Prostate gland (tissue), 2 donors: ENCODE measurements at regions not wholly inside any gene's neighbourhood (a gene's known extent, or its start where the extent isn't known, plus 50 kb on each side); places are given as distances from the start of the nearest gene placed in this dataset.

Experiments used
- CTCF ChIP-seq, 4 experiments: fragments of 200-600 bp in 2 of 4; fragments of 450-650 bp in 2 of 4; sonication (generic) in 2 of 4; IDR thresholded peaks; 1 replicate in 3 of 4; 2 replicates in 1 of 4; pipeline ENCODE4 v1.5.1; 2016 to 2019; ENCODE audit warnings: antibody characterized with exemption in 4 of 4, mild to moderate bottlenecking in 2 of 4, moderate library complexity in 2 of 4
- POLR2A ChIP-seq: fragments of 450-650 bp; IDR thresholded peaks from one replicate; pipeline ENCODE4 v1.6.1; 2016; ENCODE audit warnings: antibody characterized with exemption, mild to moderate bottlenecking

- no peak for TF ChIP-seq CTCF (IDR thresholded peaks at IDR 0.05)
- no peak for TF ChIP-seq POLR2A
Observed at GRCh38 chr12:108442910-108443309, 72.2 kb upstream of the FICD start.
